H54 (cell line): ENCODE measurements at regions not wholly inside any gene's neighbourhood (a gene's known extent, or its start where the extent isn't known, plus 50 kb on each side); places are given as distances from the start of the nearest gene placed in this dataset.

Source experiments
- DNase-seq: peaks from one replicate; pipeline ENCODE4 v3.0.0; 2011; ENCODE audit warnings: low spot score, mixed read lengths; ENCODE audit not compliant: insufficient read length
- FAIRE-seq: peaks from 3 replicates; lab custom pipeline; 2011; peaks lifted over from hg19 to GRCh38; lab: Jason Lieb, UNC
- POLR2A ChIP-seq: IDR thresholded peaks from 2 replicates; pipeline ENCODE4 v1.6.1; 2011; ENCODE audit warnings: low read depth, mild to moderate bottlenecking, low read length

DNA sequence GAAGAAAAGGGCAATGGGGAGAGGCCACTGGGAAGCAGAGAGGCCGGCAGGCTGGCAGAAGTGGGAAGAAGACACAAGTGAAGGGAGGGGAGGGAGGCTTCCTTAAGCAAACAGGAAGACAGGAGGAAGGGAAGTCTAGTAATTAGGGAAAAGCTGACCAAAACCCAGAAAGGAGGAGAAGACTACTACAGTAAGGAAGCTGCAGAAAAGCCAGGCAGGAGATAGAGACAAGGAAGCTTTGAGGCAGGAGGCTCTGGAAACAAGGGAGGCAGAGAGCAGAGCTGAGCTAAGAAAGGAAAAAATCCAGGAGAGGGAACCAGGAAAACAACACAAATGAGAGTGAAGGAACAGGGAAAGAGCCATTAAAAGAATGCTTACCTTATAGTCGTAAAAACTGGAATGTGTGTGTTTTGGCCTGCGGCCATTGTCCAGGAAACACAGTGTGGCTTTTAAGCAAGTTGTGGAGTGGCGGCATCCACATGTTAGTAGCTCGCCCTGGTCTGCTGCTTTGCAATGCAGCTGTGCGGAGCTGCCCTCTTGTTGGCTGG is 317.1 kb upstream of the CLINT1 start:
- TF ChIP-seq POLR2A = no peak
- DNase-seq = no peak

GRCh38 chr5:158174918-158175851 is 316.2 kb upstream of the CLINT1 start:
- DNase-seq = peak; percentile 23
- no peak for TF ChIP-seq POLR2A
- no peak for FAIRE-seq

More for the DNA sequence above, 317.1 kb upstream of the CLINT1 start:
- FAIRE-seq = no peak

DNA sequence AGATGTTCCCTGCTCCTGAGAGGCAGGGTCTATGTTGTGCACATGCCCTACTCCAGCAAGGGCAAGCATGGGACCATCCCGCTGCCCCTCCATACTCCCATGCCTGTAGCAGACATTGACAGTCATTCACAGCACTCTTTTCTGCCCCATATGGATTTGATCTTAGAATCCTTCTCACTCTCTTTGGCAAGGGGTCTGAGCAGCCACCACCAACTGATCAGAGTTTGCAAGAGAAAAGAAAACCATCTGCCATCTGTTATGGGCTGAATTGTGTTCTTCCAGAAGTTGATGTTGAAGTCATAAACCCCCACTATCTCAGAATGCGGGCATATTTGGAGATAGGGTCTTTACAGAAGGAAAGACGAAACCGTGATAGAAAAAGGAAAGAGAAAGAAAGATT is 315.1 kb upstream of the CLINT1 start:
- no peak for DNase-seq
- FAIRE-seq = no peak
- no peak for TF ChIP-seq POLR2A

DNA sequence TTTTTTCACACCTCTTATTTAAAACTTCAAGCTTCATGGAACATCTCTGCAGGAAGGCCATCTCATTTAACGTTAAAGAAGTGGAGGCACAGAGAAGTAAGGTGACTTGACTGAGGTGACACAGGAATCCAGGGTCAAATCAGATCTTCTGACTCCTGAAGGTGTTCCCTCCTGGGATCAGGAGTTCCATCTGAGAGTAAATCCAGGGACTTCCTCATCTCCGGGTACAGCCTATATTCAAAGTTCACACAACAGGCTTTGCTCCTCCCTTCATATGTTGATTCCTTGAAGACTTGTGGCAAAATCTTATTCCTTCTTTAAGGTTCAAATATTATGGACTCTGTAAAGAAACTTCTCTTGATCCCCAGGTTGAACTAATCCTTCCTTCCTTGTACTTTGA is 313.1 kb upstream of the CLINT1 start:
- DNase-seq (no peak), FAIRE-seq (no peak)
- TF ChIP-seq POLR2A = no peak

DNA sequence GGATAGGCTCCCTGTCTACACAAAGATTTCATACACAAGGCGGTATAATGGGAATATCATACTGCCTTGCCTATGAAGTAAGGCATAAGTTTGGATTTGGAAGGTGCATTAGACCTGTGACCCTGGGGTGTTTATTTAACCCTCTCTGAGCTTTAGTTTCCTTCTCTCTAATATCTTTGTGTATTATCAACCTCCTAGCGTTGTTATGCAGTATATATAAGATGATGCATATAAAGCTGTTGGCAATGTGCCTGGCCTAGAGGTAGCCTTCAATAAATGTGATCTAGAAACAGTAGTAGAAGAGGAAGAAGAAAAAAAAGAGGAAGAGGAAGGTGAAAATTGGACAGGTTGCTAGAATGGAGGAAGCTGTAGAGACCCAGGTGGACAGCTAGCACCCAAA is 311.6 kb upstream of the CLINT1 start:
- FAIRE-seq (no peak), DNase-seq (no peak)
- TF ChIP-seq POLR2A = no peak

DNA sequence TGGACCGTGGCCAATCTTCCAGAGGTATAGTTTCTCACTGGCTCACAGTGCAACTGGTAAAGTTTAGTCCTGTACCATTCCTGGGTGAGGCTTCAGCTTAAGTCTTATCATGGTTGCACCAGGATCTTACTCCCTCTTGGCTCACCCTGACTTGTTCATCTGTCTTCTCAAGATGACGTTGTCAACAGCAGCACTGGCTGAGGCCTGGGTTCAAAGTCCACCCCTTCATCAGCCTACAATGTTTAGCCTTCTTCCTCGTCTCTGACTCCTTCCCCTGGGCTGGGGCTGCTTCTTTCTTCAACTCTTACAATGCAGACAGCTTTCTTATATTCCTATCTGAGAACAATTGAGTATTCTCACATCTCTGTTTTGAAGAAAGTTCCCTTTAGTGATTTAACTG is 311.1 kb upstream of the CLINT1 start:
- DNase-seq (no peak), FAIRE-seq (no peak)
- no peak for TF ChIP-seq POLR2A

DNA sequence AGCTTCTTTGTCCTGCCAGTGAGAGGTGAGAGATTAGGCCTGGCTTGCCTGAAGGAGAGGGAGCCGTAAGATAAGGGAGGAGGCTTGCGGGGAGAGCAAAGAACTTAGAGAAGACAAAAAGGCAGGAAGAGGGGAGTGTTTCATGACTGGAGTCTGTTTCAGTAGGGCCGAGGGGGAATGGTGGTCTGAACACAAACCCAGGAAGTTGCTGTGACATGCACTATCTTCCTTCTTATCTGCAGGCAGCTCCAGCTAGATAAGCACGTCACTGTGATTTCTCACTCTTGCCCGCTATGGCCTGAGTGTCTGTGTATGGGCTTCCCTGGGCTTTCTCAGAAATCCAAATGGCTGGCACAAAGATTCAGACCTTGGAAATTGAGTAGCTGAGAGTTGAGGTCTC is 307.5 kb upstream of the CLINT1 start:
- no peak for DNase-seq

DNA sequence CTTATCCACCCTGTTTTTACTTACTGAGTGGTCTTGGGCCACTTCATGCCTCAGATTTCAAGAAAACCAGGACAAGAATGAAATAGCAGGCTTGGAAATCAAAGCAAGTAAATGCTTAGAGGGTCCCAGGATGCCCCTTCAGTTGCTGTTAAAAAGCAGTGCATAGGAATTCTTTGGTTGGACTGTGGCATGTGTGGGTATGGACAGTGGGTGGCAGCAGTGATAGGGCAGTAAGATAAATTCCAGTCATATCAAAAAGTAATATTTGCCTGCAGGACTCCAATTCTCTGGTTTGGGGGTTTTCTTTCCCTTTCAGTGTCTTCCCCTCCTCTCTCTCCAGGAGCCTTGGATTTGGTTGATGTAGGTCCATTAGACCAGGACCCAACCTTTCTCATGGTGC is 306.7 kb upstream of the CLINT1 start:
- DNase-seq (no peak), FAIRE-seq (no peak)
- no peak for TF ChIP-seq POLR2A

More for the DNA sequence above, 307.5 kb upstream of the CLINT1 start:
- TF ChIP-seq POLR2A = no peak
- no peak for FAIRE-seq

GRCh38 chr5:158164296-158165047 is 305.5 kb upstream of the CLINT1 start:
- no peak for FAIRE-seq
- TF ChIP-seq POLR2A = no peak
- DNase-seq = no peak

DNA sequence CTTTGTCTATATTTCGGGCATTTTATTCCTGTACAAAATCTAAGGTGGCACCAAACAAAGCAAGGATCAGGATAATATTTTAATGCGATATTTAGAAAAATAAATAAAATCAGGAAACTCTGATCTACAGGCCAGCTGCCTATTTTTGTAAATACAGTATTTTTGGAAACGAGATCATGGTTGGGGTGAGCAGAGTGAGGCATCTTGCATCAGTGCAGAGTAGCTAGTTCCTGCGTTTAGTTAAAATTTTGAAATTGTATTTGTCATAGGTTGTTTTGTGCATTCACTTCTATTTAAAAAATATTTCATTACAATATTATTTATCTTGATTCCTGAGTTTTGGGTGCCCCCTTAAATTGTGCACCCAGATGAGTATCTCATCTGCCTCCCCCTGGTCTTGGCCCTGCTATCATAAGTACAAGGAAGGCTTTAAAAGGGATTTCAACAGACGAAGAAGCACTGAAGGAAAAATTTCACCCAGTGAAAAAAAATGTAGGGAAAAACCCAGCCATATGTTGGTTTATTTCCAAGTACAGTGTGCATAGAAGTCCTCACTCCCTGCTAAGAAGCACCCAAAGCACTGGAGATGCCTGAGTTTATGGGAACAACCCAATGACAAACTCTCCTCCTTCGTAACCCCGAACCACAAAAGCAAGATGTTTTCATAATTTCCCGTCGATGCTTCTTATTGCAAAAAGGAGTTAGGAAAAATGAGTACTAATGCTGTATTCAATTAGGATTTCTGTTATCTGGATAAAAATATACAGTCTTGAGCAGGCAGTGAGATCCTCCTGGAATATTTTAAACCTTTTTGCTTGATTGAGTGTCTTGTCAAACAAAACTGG is 304.7 kb upstream of the CLINT1 start:
- DNase-seq = no peak
- no peak for TF ChIP-seq POLR2A
- FAIRE-seq = no peak

DNA sequence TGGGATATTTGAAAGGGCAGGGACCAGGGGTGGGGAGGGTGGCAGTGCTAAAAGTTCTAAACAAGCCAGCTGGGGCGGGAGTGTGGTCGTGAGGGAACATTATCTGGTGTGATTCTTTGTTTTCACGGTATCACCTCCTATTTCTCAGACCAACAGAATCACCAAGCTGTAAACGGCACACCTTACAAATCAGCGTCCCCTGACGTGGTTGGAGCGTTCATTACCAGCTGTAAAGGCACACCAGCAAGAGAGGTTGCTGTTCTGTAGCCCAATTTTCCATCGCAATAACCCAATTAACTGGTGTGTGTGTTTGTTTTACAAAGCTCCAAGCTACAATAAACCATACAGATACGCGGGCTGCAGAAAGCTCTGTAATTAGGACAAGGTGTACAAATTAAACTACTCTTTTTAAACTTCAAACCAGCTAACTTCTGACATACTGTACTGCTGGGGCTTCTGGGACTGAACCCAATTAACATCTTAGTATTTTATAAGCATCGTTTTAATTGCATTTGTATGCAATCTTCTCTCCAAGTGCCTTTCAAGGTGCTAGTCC is 303.6 kb upstream of the CLINT1 start:
- DNase-seq = no peak

DNA sequence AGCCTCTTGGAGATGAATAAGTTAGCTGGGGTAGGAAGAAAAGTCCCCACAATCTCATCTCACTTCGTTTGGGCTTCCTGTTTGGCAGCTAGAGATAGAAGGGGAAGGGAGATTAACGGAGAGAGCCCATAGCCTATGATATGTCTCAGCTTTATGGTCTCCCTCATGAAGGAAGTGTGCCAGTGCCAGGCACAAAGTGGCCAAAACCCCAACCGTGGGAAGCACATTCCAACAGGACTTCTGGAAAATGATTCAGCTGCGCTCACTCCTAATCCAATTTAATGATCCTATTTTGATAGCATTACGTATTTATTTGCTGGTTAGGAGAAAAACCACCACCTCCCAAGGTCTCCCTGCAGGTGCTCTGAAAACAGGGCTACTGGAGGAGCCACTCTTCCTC is 303.1 kb upstream of the CLINT1 start:
- no peak for FAIRE-seq
- no peak for DNase-seq
- no peak for TF ChIP-seq POLR2A

More for the DNA sequence above, 303.6 kb upstream of the CLINT1 start:
- no peak for TF ChIP-seq POLR2A
- no peak for FAIRE-seq

- no peak for DNase-seq
- TF ChIP-seq POLR2A = no peak
- no peak for FAIRE-seq
Measured at GRCh38 chr5:158159621-158160020, 300.7 kb upstream of the CLINT1 start.
